Ovary (tissue), 3 donors: ENCODE measurements at regions not wholly inside any gene's neighbourhood (a gene's known extent, or its start where the extent isn't known, plus 50 kb on each side); places are given as distances from the start of the nearest gene placed in this dataset.
"Not testable (repeated sequence)": the region's sequence is repeated elsewhere in the genome, so short reads cannot be mapped to it uniquely, and the experiment has no call there.

Source experiments
- POLR2A ChIP-seq: fragments of 450-650 bp; IDR thresholded peaks from one replicate; pipeline ENCODE4 v1.6.1; 2017; ENCODE audit warnings: antibody characterized with exemption, mild to moderate bottlenecking, moderate library complexity
- TF ChIP-seq, protein P1 (sequence below), 3 donors: fragments of 450-650 bp in 2 of 3; fragments of 200-600 bp in 1 of 3; IDR thresholded peaks; one replicate each; pipeline versions ENCODE4 v1.5.1 to v1.8.0; 2016 to 2022; ENCODE audit warnings: antibody characterized with exemption in 3 of 3, mild to moderate bottlenecking in 1 of 3
- donor health status: DM: no; HTN: no; CAD: no.

- TF ChIP-seq, protein P1, sequence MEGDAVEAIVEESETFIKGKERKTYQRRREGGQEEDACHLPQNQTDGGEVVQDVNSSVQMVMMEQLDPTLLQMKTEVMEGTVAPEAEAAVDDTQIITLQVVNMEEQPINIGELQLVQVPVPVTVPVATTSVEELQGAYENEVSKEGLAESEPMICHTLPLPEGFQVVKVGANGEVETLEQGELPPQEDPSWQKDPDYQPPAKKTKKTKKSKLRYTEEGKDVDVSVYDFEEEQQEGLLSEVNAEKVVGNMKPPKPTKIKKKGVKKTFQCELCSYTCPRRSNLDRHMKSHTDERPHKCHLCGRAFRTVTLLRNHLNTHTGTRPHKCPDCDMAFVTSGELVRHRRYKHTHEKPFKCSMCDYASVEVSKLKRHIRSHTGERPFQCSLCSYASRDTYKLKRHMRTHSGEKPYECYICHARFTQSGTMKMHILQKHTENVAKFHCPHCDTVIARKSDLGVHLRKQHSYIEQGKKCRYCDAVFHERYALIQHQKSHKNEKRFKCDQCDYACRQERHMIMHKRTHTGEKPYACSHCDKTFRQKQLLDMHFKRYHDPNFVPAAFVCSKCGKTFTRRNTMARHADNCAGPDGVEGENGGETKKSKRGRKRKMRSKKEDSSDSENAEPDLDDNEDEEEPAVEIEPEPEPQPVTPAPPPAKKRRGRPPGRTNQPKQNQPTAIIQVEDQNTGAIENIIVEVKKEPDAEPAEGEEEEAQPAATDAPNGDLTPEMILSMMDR (IDR thresholded peaks at IDR 0.05) = not testable (repeated sequence)
- not testable (repeated sequence) for TF ChIP-seq POLR2A
Observed at GRCh38 chr1:9469882-9470281, 69.4 kb upstream of the SLC25A33 start.
